ENCODE measurements at regions not wholly inside any gene's neighbourhood (a gene's known extent, or its start where the extent isn't known, plus 50 kb on each side); places are given as distances from the start of the nearest gene placed in this dataset.

- H3K36me3 ChIP-seq = no peaks in the 10 kb centered on the region
- no peak overlapping the region for H3K27ac ChIP-seq (replicated peaks)
- intact Hi-C loops (cut with micrococcal nuclease) = no loop called here
- no peak overlapping the region for H3K4me3 ChIP-seq
- TF ChIP-seq CTCF (IDR thresholded peaks at IDR 0.05; ENCODE audit: borderline replicate concordance) = no peak
- H3K4me1 ChIP-seq = no peaks in the 10 kb centered on the region
- H3K27me3 ChIP-seq (ENCODE audit: low read depth) = no peaks in the 10 kb centered on the region
- peaks cover 3% of the 10 kb centered on the region for H3K9me3 ChIP-seq (replicated peaks)
- DNase-seq = no peak
Measured at GRCh38 chr5:125612181-125612721, 811.0 kb upstream of the GRAMD2B start.

DNA sequence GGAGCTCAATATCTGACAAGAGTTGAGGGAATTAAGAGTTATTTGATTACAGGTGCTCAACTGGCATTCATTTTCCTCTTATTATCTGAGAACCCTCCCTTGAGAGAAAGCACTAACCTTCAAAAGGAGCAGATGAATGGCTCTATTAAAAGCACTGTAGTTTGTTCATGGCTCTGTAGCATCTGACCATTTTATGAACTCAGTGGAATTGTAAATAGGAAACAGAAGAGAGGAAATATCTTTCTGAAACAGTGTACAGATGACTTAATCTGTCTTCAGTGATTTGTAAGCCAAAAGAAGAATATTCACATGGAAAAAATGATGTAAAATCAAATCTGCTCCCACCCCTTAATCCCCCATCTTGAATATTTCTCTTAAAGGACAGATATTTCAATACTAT lies 810.4 kb upstream of the GRAMD2B start:
- H3K27me3 ChIP-seq (ENCODE audit: low read depth) = no peaks in the 10 kb centered on the region
- no peak overlapping the region for H3K27ac ChIP-seq (replicated peaks)
- no peaks in the 10 kb centered on the region for H3K36me3 ChIP-seq
- intact Hi-C loops (cut with micrococcal nuclease) = no loop called here
- TF ChIP-seq CTCF (IDR thresholded peaks at IDR 0.05; ENCODE audit: borderline replicate concordance) = no peak
- no peaks in the 10 kb centered on the region for H3K4me1 ChIP-seq
- no peak for DNase-seq
- peaks cover 3% of the 10 kb centered on the region for H3K9me3 ChIP-seq (replicated peaks)
- H3K4me3 ChIP-seq = no peak overlapping the region

GRCh38 chr5:125630237-125630636 lies 793.0 kb upstream of the GRAMD2B start:
- H3K9me3 ChIP-seq (replicated peaks) = peaks cover 5% of the 10 kb centered on the region
- no peak overlapping the region for H3K27ac ChIP-seq (replicated peaks)
- DNase-seq = no peak
- no peak for TF ChIP-seq CTCF (IDR thresholded peaks at IDR 0.05; ENCODE audit: borderline replicate concordance)
- no peaks in the 10 kb centered on the region for H3K4me1 ChIP-seq
- H3K4me3 ChIP-seq = no peak overlapping the region
- no peaks in the 10 kb centered on the region for H3K36me3 ChIP-seq
- H3K27me3 ChIP-seq (ENCODE audit: low read depth) = no peaks in the 10 kb centered on the region
- intact Hi-C loops (cut with micrococcal nuclease) = no loop called here

- no peak overlapping the region for H3K27ac ChIP-seq (replicated peaks)
- TF ChIP-seq CTCF (IDR thresholded peaks at IDR 0.05; ENCODE audit: borderline replicate concordance) = no peak
- no peak for DNase-seq
- H3K4me3 ChIP-seq = no peak overlapping the region
- H3K4me1 ChIP-seq = no peaks in the 10 kb centered on the region
- no peaks in the 10 kb centered on the region for H3K9me3 ChIP-seq (replicated peaks)
- intact Hi-C loops (cut with micrococcal nuclease) = no loop called here
- no peaks in the 10 kb centered on the region for H3K27me3 ChIP-seq (ENCODE audit: low read depth)
- no peaks in the 10 kb centered on the region for H3K36me3 ChIP-seq
Measured at GRCh38 chr5:125633523-125633922, 789.7 kb upstream of the GRAMD2B start.

DNA sequence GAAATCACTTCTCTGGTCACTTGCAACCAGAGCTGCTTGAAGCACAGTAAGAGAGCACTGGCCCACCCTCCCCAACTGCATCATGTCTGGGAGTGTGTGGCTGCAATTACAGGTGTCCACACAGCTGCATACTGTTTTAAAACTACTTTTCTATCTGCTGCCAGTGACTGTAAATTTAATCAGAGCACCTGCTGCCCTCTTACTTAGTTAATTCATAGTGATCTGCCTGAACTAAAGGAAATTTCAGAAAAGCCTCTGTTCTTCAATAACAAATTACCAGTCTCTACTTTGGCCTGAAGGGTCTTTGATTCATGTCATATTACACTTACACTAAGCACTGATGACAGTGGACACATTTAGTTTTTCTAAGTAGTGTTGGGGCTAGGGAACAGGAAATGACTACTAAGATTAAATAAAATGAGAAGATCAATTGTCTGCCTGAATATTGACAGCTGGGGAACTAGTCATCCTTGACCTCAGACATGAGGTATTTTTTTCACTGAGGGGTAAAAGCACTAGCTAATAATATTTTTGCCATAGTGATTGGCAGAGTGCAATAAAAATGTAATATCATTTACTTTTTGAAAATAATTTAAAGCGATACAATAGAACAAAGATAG lies 788.9 kb upstream of the GRAMD2B start:
- Histone ChIP-seq H3K4me3 (no peak overlapping the region), H3K27ac (replicated peaks) (no peak overlapping the region), H3K9me3 (replicated peaks) (no peaks in the 10 kb centered on the region), H3K4me1 (no peaks in the 10 kb centered on the region), H3K36me3 (no peaks in the 10 kb centered on the region), H3K27me3 (ENCODE audit: low read depth) (no peaks in the 10 kb centered on the region)
- TF ChIP-seq CTCF (IDR thresholded peaks at IDR 0.05; ENCODE audit: borderline replicate concordance) = no peak
- intact Hi-C loops (cut with micrococcal nuclease) = no loop called here
- no peak for DNase-seq

Measured in left ventricle myocardium inferior (tissue), 1 donor.